OCI-LY7 (cell line): ENCODE measurements at regions not wholly inside any gene's neighbourhood (a gene's known extent, or its start where the extent isn't known, plus 50 kb on each side); places are given as distances from the start of the nearest gene placed in this dataset.

ENCODE experiments used
- BruUV-seq: library from RNA; stranded (reverse); fragments of 400-500 nt; replicated peaks from 2 replicates; lab custom pipeline; 2021; lab: Mats Ljungman, UMichigan
- CTCF ChIA-PET: fragments of 300-600 bp; sonication (Branson Sonifier 250); formaldehyde crosslinking; loops from one replicate; lab custom pipeline; 2022; ENCODE audit warnings: antibody characterized with exemption; ENCODE audit not compliant: unreplicated experiment; lab: Charles Lee
- POLR2A ChIA-PET: fragments of 300-600 bp; sonication (Branson Sonifier 250); formaldehyde crosslinking; loops from one replicate; lab custom pipeline; 2022; ENCODE audit warnings: antibody characterized with exemption; lab: Charles Lee
- DNase-seq: peaks from one replicate; pipeline ENCODE4 v3.0.0-alpha.2; 2015; ENCODE audit warnings: low spot score
- H2AFZ ChIP-seq: fragments of 200-600 bp; sonication (generic), shearing (Covaris generic); 2 replicates; pipeline ENCODE4 v1.6.1; 2014; ENCODE audit warnings: mild to moderate bottlenecking, antibody characterized with exemption, low read length, moderate library complexity
- H3K27ac ChIP-seq: fragments of 200-600 bp; sonication (generic); 2 replicates; pipeline ENCODE4 v1.5.1; 2014; ENCODE audit warnings: mixed run types, low read depth, mild to moderate bottlenecking, moderate library complexity, low read length, inconsistent platforms; ENCODE audit not compliant: poor library complexity, severe bottlenecking
- H3K36me3 ChIP-seq: fragments of 200-600 bp; sonication (generic); 2 replicates; pipeline ENCODE4 v1.6.1; 2014; ENCODE audit warnings: mild to moderate bottlenecking, antibody characterized with exemption, low read length, moderate library complexity, mixed read lengths; ENCODE audit not compliant: insufficient read depth
- H3K4me1 ChIP-seq: fragments of 200-600 bp; sonication (generic); 2 replicates; pipeline ENCODE4 v1.5.1; 2014; ENCODE audit warnings: mild to moderate bottlenecking, low read length; ENCODE audit not compliant: insufficient read depth, poor library complexity, severe bottlenecking
- H3K4me2 ChIP-seq: fragments of 200-600 bp; sonication (generic); 2 replicates; pipeline ENCODE4 v1.6.1; 2014; ENCODE audit warnings: mild to moderate bottlenecking, low read length
- H3K4me3 ChIP-seq: fragments of 200-600 bp; sonication (generic); 2 replicates; pipeline ENCODE4 v1.5.1; 2014; ENCODE audit warnings: mild to moderate bottlenecking, low read depth, low read length; ENCODE audit not compliant: poor library complexity, severe bottlenecking
- H3K79me2 ChIP-seq: fragments of 200-600 bp; sonication (generic); 2 replicates; pipeline ENCODE4 v1.6.1; 2016; ENCODE audit warnings: low read depth, mild to moderate bottlenecking, low read length, moderate library complexity, mixed read lengths; ENCODE audit not compliant: insufficient read depth
- H3K9me2 ChIP-seq: fragments of 200-600 bp; sonication (generic); 2 replicates; pipeline ENCODE4 v1.6.1; 2016; ENCODE audit warnings: mild to moderate bottlenecking, low read length, mixed read lengths; ENCODE audit not compliant: insufficient read depth
- H3K9me3 ChIP-seq: fragments of 200-600 bp; sonication (generic); 2 replicates; pipeline ENCODE4 v1.6.1; 2014; ENCODE audit warnings: mild to moderate bottlenecking, mixed run types, low read length, mixed read lengths
- H4K20me1 ChIP-seq: fragments of 200-600 bp; sonication (generic); 2 replicates; pipeline ENCODE4 v1.6.1; 2014; ENCODE audit warnings: mild to moderate bottlenecking, antibody characterized with exemption, low read length, moderate library complexity, mixed read lengths; ENCODE audit not compliant: insufficient read depth
- EZH2phosphoT487 ChIP-seq: fragments of 200-600 bp; sonication (generic); IDR thresholded peaks from 2 replicates; pipeline ENCODE4 v1.6.1; 2018; ENCODE audit warnings: low read depth, borderline replicate concordance, mild to moderate bottlenecking, mixed run types, antibody characterized with exemption, low read length, moderate library complexity, mixed read lengths
- intact Hi-C: fragments of 100-400 bp; cut with micrococcal nuclease; formaldehyde crosslinking; loops from one replicate; pipeline ENCODE4 v1.10.0; 2022; ENCODE audit not compliant: unreplicated experiment
- TF ChIP-seq, protein P1 (sequence below): fragments of 200-600 bp; sonication (generic); conservative IDR thresholded peaks from 2 replicates; pipeline ENCODE4 v1.5.1; 2014; ENCODE audit warnings: mild to moderate bottlenecking, antibody characterized with exemption, low read length, moderate library complexity, mixed read lengths

DNA sequence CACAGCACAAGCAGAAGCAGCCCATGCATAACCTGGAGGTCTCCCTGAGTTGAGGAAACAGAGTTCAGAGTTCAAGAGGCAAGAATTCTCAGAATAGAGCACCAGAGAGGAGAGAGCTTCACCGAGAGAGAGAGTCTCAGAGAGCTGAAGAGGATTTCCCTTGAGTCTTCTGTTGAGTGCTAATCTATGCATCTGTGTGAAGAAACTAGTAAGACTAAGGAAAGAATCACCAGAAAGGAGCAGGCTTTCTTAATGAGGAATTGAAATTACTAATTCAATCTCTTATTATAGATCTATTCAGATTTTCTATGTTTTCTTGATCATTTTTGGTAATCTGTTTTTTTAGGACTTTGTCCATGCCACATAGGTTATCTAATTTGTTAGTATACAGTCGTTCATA is 89.3 kb upstream of the CTAGE1 start:
- H4K20me1 ChIP-seq = no peaks in the 10 kb centered on the region
- H3K36me3 ChIP-seq = no peaks in the 10 kb centered on the region
- no peaks in the 10 kb centered on the region for H3K4me1 ChIP-seq
- no peak for DNase-seq
- H3K4me2 ChIP-seq = no peak overlapping the region
- intact Hi-C loops = no loop called here
- H3K27ac ChIP-seq = no peak overlapping the region
- no peaks in the 10 kb centered on the region for H3K9me3 ChIP-seq
- BruUV-seq = no TSS peak
- TF ChIP-seq, protein P1, sequence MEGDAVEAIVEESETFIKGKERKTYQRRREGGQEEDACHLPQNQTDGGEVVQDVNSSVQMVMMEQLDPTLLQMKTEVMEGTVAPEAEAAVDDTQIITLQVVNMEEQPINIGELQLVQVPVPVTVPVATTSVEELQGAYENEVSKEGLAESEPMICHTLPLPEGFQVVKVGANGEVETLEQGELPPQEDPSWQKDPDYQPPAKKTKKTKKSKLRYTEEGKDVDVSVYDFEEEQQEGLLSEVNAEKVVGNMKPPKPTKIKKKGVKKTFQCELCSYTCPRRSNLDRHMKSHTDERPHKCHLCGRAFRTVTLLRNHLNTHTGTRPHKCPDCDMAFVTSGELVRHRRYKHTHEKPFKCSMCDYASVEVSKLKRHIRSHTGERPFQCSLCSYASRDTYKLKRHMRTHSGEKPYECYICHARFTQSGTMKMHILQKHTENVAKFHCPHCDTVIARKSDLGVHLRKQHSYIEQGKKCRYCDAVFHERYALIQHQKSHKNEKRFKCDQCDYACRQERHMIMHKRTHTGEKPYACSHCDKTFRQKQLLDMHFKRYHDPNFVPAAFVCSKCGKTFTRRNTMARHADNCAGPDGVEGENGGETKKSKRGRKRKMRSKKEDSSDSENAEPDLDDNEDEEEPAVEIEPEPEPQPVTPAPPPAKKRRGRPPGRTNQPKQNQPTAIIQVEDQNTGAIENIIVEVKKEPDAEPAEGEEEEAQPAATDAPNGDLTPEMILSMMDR = no peak
- TF ChIP-seq EZH2phosphoT487 = no peak
- ChIA-PET CTCF (no interaction called here), POLR2A (no interaction called here)
- no peaks in the 10 kb centered on the region for H3K9me2 ChIP-seq
- no peaks in the 10 kb centered on the region for H3K79me2 ChIP-seq
- H2AFZ ChIP-seq = no peak overlapping the region
- H3K4me3 ChIP-seq = no peak overlapping the region

DNA sequence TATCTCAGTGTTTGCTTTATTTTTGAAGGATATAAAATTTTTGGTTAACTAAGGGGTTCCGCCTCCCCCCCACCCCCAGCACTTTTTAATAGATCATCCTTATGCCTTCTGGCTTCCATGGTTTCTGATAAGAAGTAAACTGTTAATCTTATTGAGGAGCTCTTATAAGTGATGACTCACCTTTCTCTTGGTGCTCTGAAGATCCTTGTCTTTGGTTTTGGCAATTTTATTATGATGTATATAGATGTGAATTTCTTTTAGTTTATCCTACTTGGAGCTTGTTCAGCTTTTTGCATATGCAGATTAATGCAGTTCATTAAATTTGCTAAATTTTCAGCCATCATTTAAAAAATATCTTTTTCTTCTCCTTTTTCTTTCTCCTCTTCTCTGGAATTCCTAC is 91.7 kb upstream of the CTAGE1 start:
- BruUV-seq = no TSS peak

DNA sequence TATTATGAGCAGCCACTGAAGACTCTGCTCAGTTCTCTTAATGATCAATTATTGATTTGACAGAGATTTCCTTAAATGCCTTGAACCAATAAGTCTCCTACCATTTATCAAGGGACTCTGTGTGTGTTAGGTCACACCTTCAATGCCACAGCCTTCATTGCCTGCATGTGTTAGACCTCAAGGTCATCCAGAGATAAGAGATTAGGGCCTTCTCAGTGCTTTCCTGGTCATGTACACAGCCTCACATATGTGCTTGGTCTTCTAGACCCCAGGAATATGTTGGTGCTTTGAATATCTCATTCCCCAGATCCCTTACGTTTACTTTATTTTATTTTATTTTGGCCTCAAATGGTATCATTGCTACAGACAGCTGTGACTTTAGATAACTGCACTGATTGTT is 93.0 kb upstream of the CTAGE1 start:
- no peak for TF ChIP-seq EZH2phosphoT487
- TF ChIP-seq, protein P1 = no peak
- H3K27ac ChIP-seq = no peak overlapping the region
- H3K4me3 ChIP-seq = no peak overlapping the region
- no peak overlapping the region for H3K4me2 ChIP-seq
- BruUV-seq = no TSS peak
- intact Hi-C loops = no loop called here
- no peaks in the 10 kb centered on the region for H3K9me3 ChIP-seq
- no peak overlapping the region for H2AFZ ChIP-seq
- H3K79me2 ChIP-seq = no peaks in the 10 kb centered on the region
- H3K9me2 ChIP-seq = no peaks in the 10 kb centered on the region
- ChIA-PET POLR2A (no interaction called here), CTCF (no interaction called here)
- no peaks in the 10 kb centered on the region for H3K36me3 ChIP-seq
- H3K4me1 ChIP-seq = no peaks in the 10 kb centered on the region
- DNase-seq = no peak
- H4K20me1 ChIP-seq = no peaks in the 10 kb centered on the region

More for the DNA sequence above, 91.7 kb upstream of the CTAGE1 start:
- Histone ChIP-seq H3K9me2 (no peaks in the 10 kb centered on the region), H3K79me2 (no peaks in the 10 kb centered on the region), H3K36me3 (no peaks in the 10 kb centered on the region), H3K4me3 (no peak overlapping the region), H3K9me3 (no peaks in the 10 kb centered on the region), H3K4me2 (no peak overlapping the region), H3K4me1 (no peaks in the 10 kb centered on the region), H2AFZ (no peak overlapping the region), H4K20me1 (no peaks in the 10 kb centered on the region), H3K27ac (no peak overlapping the region)
- intact Hi-C loops = no loop called here
- ChIA-PET CTCF (no interaction called here), POLR2A (interaction anchor here (0.7 kb wide), 1 partner anchor 269 kb away, joined by 3 read pairs; no protein-coding TSS in a partner anchor)
- no peak for TF ChIP-seq EZH2phosphoT487
- TF ChIP-seq, protein P1 = no peak
- DNase-seq = no peak
